UCSD-AML1 (cell line): ENCODE measurements at regions not wholly inside any gene's neighbourhood (a gene's known extent, or its start where the extent isn't known, plus 50 kb on each side); places are given as distances from the start of the nearest gene placed in this dataset.
"Not testable (repeated sequence)": the region's sequence is repeated elsewhere in the genome, so short reads cannot be mapped to it uniquely, and the experiment has no call there.

ENCODE experiments used
- DNase-seq: peaks from one replicate; lab custom pipeline; 2025; ENCODE audit not compliant: unreplicated experiment; lab: John Stamatoyannopoulos, UW

GRCh38 chr10:29830531-29831512 lies 196.1 kb upstream of the SVIL start:
- no peak for DNase-seq

- DNase-seq, result no peak
Measured at GRCh38 chr10:29829776-29830175, 195.0 kb upstream of the SVIL start.

- DNase-seq, result no peak
Measured at GRCh38 chr10:29828956-29829355, 194.2 kb upstream of the SVIL start.

- no peak for DNase-seq
Measured at GRCh38 chr10:29828440-29828894, 193.7 kb upstream of the SVIL start.

- DNase-seq, result no peak
Measured at GRCh38 chr10:29827512-29827911, 192.7 kb upstream of the SVIL start.

GRCh38 chr10:29826801-29827450 lies 192.2 kb upstream of the SVIL start:
- no peak for DNase-seq

- no peak for DNase-seq
Measured at GRCh38 chr10:29826221-29826620, 191.4 kb upstream of the SVIL start.

GRCh38 chr10:29823553-29824080 lies 188.8 kb upstream of the SVIL start:
- DNase-seq, result no peak

- no peak for DNase-seq
Measured at GRCh38 chr10:29820890-29821461, 186.2 kb upstream of the SVIL start.

- DNase-seq, result no peak
Measured at GRCh38 chr10:29816801-29817558, 182.2 kb upstream of the SVIL start.

- no peak for DNase-seq
Measured at GRCh38 chr10:29815572-29815971, 180.8 kb upstream of the SVIL start.

GRCh38 chr10:29811751-29812427 lies 177.1 kb upstream of the SVIL start:
- no peak for DNase-seq

GRCh38 chr10:29810816-29811215 lies 176.0 kb upstream of the SVIL start:
- DNase-seq, result no peak

- not testable (repeated sequence) for DNase-seq
Measured at GRCh38 chr10:29810231-29810630, 175.5 kb upstream of the SVIL start.

GRCh38 chr10:29809383-29809782 lies 174.6 kb upstream of the SVIL start:
- no peak for DNase-seq

GRCh38 chr10:29807163-29807806 lies 172.5 kb upstream of the SVIL start:
- no peak for DNase-seq

GRCh38 chr10:29806350-29806788 lies 171.6 kb upstream of the SVIL start:
- DNase-seq, result no peak

GRCh38 chr10:29805134-29805723 lies 170.5 kb upstream of the SVIL start:
- DNase-seq, result no peak
